DND-41 (cell line): ENCODE measurements at regions not wholly inside any gene's neighbourhood (a gene's known extent, or its start where the extent isn't known, plus 50 kb on each side); places are given as distances from the start of the nearest gene placed in this dataset.

ENCODE experiments used
- EZH2 ChIP-seq: IDR thresholded peaks from 3 replicates; pipeline ENCODE4 v1.6.1; 2012; ENCODE audit warnings: borderline replicate concordance, low read depth, mild to moderate bottlenecking, moderate library complexity, low read length, inconsistent platforms; ENCODE audit not compliant: severe bottlenecking
- TF ChIP-seq, protein P1 (sequence below): IDR thresholded peaks from 2 replicates; pipeline ENCODE4 v1.5.1; 2012; ENCODE audit warnings: borderline replicate concordance, low read length, moderate library complexity, mild to moderate bottlenecking; ENCODE audit not compliant: poor library complexity, severe bottlenecking; ENCODE audit errors: extremely low read depth

DNA sequence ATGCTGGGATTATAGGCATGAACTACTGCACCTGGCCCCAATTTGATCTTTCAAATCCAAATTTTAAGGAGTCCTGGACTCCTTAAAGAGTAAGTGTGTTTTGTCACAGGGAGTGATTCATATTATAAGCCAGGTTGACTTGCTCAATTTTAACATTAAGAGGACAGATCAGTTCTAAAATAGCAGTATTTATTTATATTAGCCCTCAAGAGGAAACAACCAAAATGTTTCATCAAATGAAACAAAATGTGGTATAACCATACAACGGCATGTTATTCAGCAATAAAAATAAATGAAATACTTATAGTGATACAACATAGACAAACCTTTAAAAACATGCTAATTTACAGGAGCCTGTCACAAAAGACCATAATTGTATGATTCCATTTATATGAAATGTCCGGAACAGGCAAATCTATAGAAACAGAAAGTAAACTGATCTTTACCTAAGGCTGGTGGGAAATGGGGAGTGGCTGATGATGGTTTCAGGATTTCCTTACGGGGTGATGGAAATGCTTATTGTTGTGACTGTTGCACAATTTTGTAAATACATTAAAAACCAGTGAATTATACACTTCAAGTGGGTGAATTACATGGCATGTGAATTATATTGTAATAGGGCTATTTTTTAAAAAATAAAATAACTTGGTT is 637.4 kb downstream of the MMUT start:
- TF ChIP-seq, protein P1, sequence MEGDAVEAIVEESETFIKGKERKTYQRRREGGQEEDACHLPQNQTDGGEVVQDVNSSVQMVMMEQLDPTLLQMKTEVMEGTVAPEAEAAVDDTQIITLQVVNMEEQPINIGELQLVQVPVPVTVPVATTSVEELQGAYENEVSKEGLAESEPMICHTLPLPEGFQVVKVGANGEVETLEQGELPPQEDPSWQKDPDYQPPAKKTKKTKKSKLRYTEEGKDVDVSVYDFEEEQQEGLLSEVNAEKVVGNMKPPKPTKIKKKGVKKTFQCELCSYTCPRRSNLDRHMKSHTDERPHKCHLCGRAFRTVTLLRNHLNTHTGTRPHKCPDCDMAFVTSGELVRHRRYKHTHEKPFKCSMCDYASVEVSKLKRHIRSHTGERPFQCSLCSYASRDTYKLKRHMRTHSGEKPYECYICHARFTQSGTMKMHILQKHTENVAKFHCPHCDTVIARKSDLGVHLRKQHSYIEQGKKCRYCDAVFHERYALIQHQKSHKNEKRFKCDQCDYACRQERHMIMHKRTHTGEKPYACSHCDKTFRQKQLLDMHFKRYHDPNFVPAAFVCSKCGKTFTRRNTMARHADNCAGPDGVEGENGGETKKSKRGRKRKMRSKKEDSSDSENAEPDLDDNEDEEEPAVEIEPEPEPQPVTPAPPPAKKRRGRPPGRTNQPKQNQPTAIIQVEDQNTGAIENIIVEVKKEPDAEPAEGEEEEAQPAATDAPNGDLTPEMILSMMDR: no peak
- no peak for TF ChIP-seq EZH2
